Fibroblast of lung (primary cell): ENCODE measurements at regions not wholly inside any gene's neighbourhood (a gene's known extent, or its start where the extent isn't known, plus 50 kb on each side); places are given as distances from the start of the nearest gene placed in this dataset.

Experiments used
- DNase-seq, 2 donors: peaks; one replicate each; pipeline versions ENCODE4 v3.0.0 to v3.0.0-alpha.2; 2010; ENCODE audit warnings: low read depth in 2 of 2
- H2AFZ ChIP-seq: 2 replicates; pipeline ENCODE4 v1.5.1; 2012; ENCODE audit warnings: low read length, control low read depth, inconsistent platforms
- H3K27ac ChIP-seq: 2 replicates; pipeline ENCODE4 v1.5.1; 2011; ENCODE audit warnings: low read length, control low read depth; ENCODE audit not compliant: insufficient read depth
- H3K27me3 ChIP-seq: 2 replicates; pipeline ENCODE4 v1.5.1; 2011; ENCODE audit warnings: mild to moderate bottlenecking, low read length; ENCODE audit not compliant: control insufficient read depth, insufficient read depth
- H3K36me3 ChIP-seq: 2 replicates; pipeline ENCODE4 v1.5.1; 2011; ENCODE audit warnings: low read length; ENCODE audit not compliant: control insufficient read depth, insufficient read depth
- H3K4me1 ChIP-seq: 2 replicates; pipeline ENCODE4 v1.5.1; 2011; ENCODE audit warnings: low read length; ENCODE audit not compliant: control insufficient read depth, insufficient read depth; ENCODE audit errors: extremely low read depth
- H3K4me2 ChIP-seq: 2 replicates; pipeline ENCODE4 v1.5.1; 2011; ENCODE audit warnings: low read length, control low read depth; ENCODE audit not compliant: insufficient read depth; ENCODE audit errors: extremely low read depth
- H3K4me3 ChIP-seq, 4 experiments: fragments of 200-600 bp in 1 of 4; sonication (generic) in 1 of 4; replicated peaks in 1 of 4; 2 replicates each; pipeline ENCODE4 v1.5.1; 2011 to 2016; ENCODE audit warnings: low read length in 4 of 4, low read depth in 3 of 4, mild to moderate bottlenecking in 3 of 4, control low read depth in 2 of 4, inconsistent platforms in 1 of 4, mixed read lengths in 1 of 4; ENCODE audit not compliant: insufficient read depth in 1 of 4; ENCODE audit errors: control extremely low read depth in 1 of 4
- H3K79me2 ChIP-seq: 2 replicates; pipeline ENCODE4 v1.5.1; 2012; ENCODE audit warnings: mild to moderate bottlenecking, low read length, inconsistent platforms; ENCODE audit not compliant: control insufficient read depth, insufficient read depth
- H3K9ac ChIP-seq: 2 replicates; pipeline ENCODE4 v1.5.1; 2011; ENCODE audit warnings: mild to moderate bottlenecking, low read length, control low read depth; ENCODE audit not compliant: insufficient read depth
- H3K9me3 ChIP-seq: 2 replicates; pipeline ENCODE4 v1.5.1; 2012; ENCODE audit warnings: low read depth, low read length; ENCODE audit not compliant: control insufficient read depth, insufficient read depth
- H4K20me1 ChIP-seq: 2 replicates; pipeline ENCODE4 v1.5.1; 2011; ENCODE audit warnings: low read length; ENCODE audit not compliant: control insufficient read depth, insufficient read depth; ENCODE audit errors: extremely low read depth
- EZH2 ChIP-seq: IDR thresholded peaks from 2 replicates; pipeline ENCODE4 v1.5.1; 2012; ENCODE audit warnings: low read length, control low read depth, mild to moderate bottlenecking; ENCODE audit errors: missing control alignments
- TF ChIP-seq, protein P1 (sequence below), 2 donors: IDR thresholded peaks in 1 of 2; conservative IDR thresholded peaks in 1 of 2; 1 replicate in 1 of 2; 2 replicates in 1 of 2; pipeline ENCODE4 v1.5.1; 2011 to 2012; ENCODE audit warnings: low read length in 2 of 2, control low read depth in 1 of 2, inconsistent platforms in 1 of 2, low read depth in 1 of 2, mild to moderate bottlenecking in 1 of 2

DNA sequence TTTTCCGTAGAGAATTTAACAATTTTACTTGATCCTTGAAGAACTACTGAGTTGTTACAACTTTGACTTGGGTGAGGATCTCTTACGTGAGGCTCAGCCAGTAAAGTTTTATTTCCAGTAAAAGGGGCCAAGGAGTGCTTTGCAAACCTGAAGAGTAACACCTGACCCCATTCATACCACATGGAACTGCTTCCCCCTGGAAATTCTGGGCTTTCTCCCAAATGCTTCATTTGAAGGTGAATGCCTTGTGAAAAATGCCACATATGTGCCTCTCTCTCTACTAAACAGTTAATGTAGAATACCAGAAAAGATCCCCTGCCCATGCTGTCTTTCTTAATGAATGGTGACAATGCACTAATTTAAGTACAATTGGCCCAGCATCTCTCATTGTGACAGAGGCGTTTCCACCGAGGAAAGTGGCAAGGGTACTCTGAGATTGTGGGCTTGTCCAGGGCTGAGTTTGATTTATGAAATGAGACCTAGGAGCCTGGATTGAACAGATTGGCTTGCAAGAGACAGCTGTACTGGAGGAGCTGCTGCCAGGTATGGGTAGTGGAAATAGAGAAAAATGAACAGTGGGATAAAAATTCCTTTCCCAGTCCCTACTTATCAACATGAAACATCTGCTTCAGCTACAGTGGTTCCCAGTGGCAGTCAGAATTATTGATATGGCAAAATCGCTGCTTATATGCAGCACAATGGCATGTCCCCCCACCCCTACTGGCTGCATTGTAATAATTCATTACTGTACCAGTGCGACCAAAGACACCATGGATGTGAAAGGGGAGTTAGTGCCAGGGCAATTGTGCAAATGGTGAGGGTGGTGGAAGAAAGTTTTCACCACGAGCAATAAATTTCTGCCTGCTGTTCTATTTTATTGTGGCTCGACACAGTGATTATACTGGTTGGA lies 843.7 kb upstream of the WWC1 start:
- Histone ChIP-seq H2AFZ (no peak overlapping the region), H3K4me1 (no peaks in the 10 kb centered on the region), H4K20me1 (no peaks in the 10 kb centered on the region), H3K36me3 (no peaks in the 10 kb centered on the region), H3K9me3 (no peaks in the 10 kb centered on the region), H3K9ac (no peak overlapping the region), H3K4me2 (no peak overlapping the region), H3K27me3 (no peaks in the 10 kb centered on the region), H3K79me2 (no peaks in the 10 kb centered on the region), H3K27ac (no peak overlapping the region), H3K4me3 (no peak overlapping the region)
- DNase-seq = peak in 1 of 2 donors; percentile 21
- no peak for TF ChIP-seq EZH2
- TF ChIP-seq, protein P1, sequence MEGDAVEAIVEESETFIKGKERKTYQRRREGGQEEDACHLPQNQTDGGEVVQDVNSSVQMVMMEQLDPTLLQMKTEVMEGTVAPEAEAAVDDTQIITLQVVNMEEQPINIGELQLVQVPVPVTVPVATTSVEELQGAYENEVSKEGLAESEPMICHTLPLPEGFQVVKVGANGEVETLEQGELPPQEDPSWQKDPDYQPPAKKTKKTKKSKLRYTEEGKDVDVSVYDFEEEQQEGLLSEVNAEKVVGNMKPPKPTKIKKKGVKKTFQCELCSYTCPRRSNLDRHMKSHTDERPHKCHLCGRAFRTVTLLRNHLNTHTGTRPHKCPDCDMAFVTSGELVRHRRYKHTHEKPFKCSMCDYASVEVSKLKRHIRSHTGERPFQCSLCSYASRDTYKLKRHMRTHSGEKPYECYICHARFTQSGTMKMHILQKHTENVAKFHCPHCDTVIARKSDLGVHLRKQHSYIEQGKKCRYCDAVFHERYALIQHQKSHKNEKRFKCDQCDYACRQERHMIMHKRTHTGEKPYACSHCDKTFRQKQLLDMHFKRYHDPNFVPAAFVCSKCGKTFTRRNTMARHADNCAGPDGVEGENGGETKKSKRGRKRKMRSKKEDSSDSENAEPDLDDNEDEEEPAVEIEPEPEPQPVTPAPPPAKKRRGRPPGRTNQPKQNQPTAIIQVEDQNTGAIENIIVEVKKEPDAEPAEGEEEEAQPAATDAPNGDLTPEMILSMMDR (conservative IDR thresholded peaks at IDR 0.05 in 1 of 2, IDR thresholded peaks at IDR 0.05 in 1 of 2; ENCODE audit: low read depth in 1 of 2, low read length in 2 of 2) = no peak

DNA sequence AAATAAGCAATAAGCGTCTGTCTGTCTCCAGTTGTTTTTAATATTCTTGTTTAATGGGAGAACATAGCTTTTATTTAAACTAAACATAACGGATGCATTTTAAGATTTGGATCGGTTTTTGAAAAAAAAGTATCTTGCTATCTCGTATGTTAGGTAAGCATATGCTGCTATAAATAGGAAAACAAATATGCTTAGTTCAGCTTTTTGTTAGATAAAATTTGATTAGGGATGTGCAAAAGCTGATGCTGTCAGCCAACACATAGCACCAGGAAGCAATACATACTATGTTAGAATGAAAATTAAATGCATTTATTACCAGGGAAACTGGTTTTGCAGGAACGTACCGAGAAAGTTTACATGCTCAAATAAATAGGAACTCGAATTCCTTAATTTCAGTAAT lies 843.1 kb upstream of the WWC1 start:
- no peaks in the 10 kb centered on the region for H3K27me3 ChIP-seq
- TF ChIP-seq, protein P1 (conservative IDR thresholded peaks at IDR 0.05 in 1 of 2, IDR thresholded peaks at IDR 0.05 in 1 of 2; ENCODE audit: low read depth in 1 of 2, low read length in 2 of 2) = no peak
- TF ChIP-seq EZH2 = no peak
- no peak overlapping the region for H3K4me2 ChIP-seq
- H3K4me1 ChIP-seq = no peaks in the 10 kb centered on the region
- H3K9me3 ChIP-seq = no peaks in the 10 kb centered on the region
- no peak overlapping the region for H3K4me3 ChIP-seq
- H4K20me1 ChIP-seq = no peaks in the 10 kb centered on the region
- no peaks in the 10 kb centered on the region for H3K79me2 ChIP-seq
- H3K9ac ChIP-seq = no peak overlapping the region
- DNase-seq = no peak
- H2AFZ ChIP-seq = no peak overlapping the region
- no peak overlapping the region for H3K27ac ChIP-seq
- no peaks in the 10 kb centered on the region for H3K36me3 ChIP-seq

DNA sequence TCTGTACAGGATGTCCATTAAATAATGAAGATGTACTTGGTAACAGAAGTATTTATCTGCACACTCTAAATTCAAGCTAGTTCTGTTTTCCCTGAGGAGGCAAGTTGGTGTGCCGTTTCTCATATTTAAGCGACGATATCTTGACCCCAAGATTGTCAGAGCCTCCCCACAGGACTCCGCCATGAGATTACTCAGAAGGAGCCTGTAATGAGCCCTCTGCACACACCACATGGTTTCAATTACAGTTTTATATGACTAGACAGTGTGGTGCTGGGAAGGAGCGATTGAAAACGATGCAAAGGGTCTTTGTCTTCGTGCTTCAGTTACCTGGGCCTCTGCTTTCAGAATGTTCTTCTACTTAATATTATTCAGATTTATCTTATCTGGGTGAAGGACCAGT lies 840.4 kb upstream of the WWC1 start:
- Histone ChIP-seq H3K27ac (no peak overlapping the region), H3K9me3 (no peaks in the 10 kb centered on the region), H2AFZ (no peak overlapping the region), H3K27me3 (no peaks in the 10 kb centered on the region), H3K79me2 (no peaks in the 10 kb centered on the region), H3K9ac (no peak overlapping the region), H4K20me1 (no peaks in the 10 kb centered on the region), H3K4me1 (no peaks in the 10 kb centered on the region), H3K36me3 (no peaks in the 10 kb centered on the region), H3K4me3 (no peak overlapping the region), H3K4me2 (no peak overlapping the region)
- no peak for DNase-seq
- no peak for TF ChIP-seq EZH2
- TF ChIP-seq, protein P1 (conservative IDR thresholded peaks at IDR 0.05 in 1 of 2, IDR thresholded peaks at IDR 0.05 in 1 of 2; ENCODE audit: low read depth in 1 of 2, low read length in 2 of 2) = no peak
